Stimulated activated CD4-positive, alpha-beta T cell treated with anti-CD3 and anti-CD28 coated beads, Interleukin-2, amount 100 ng/mL, for 48 hours (primary cell): ENCODE measurements at regions not wholly inside any gene's neighbourhood (a gene's known extent, or its start where the extent isn't known, plus 50 kb on each side); places are given as distances from the start of the nearest gene placed in this dataset.

ENCODE experiments used
- DNase-seq, 2 donors: peaks; one replicate each; pipeline ENCODE4 v3.0.0-alpha.2; 2020

- no peak for DNase-seq
Measured at GRCh38 chr6:92216717-92217116, 1202.6 kb downstream of the EPHA7 start.

GRCh38 chr6:92201618-92202017 is 1217.7 kb downstream of the EPHA7 start:
- no peak for DNase-seq

- no peak for DNase-seq
Measured at GRCh38 chr6:92196325-92196724, 1223.0 kb downstream of the EPHA7 start.

GRCh38 chr6:92195796-92196195 is 1223.6 kb downstream of the EPHA7 start:
- no peak for DNase-seq

- DNase-seq = no peak
Measured at GRCh38 chr6:92188016-92188415, 1231.3 kb downstream of the EPHA7 start.

- DNase-seq = no peak
Measured at GRCh38 chr6:92184933-92185332, 1234.4 kb downstream of the EPHA7 start.

GRCh38 chr6:92181347-92181746 is 1238.0 kb downstream of the EPHA7 start:
- no peak for DNase-seq

GRCh38 chr6:92180090-92180489 is 1239.3 kb downstream of the EPHA7 start:
- no peak for DNase-seq

- DNase-seq = no peak
Measured at GRCh38 chr6:92176666-92177065, 1242.7 kb downstream of the EPHA7 start.

GRCh38 chr6:92174398-92175073 is 1244.8 kb downstream of the EPHA7 start:
- no peak for DNase-seq

GRCh38 chr6:92169506-92169905 is 1249.9 kb downstream of the EPHA7 start:
- no peak for DNase-seq

GRCh38 chr6:92166666-92167065 is 1252.7 kb downstream of the EPHA7 start:
- DNase-seq = no peak

- DNase-seq = no peak
Measured at GRCh38 chr6:92161953-92162352, 1257.4 kb downstream of the EPHA7 start.

- no peak for DNase-seq
Measured at GRCh38 chr6:92160226-92160625, 1259.1 kb downstream of the EPHA7 start.

- DNase-seq = no peak
Measured at GRCh38 chr6:92159046-92159445, 1260.3 kb downstream of the EPHA7 start.

GRCh38 chr6:92150553-92150952 is 1268.8 kb downstream of the EPHA7 start:
- DNase-seq = no peak

- no peak for DNase-seq
Measured at GRCh38 chr6:92147246-92147645, 1272.1 kb downstream of the EPHA7 start.

GRCh38 chr6:92139601-92140000 is 1279.8 kb downstream of the EPHA7 start:
- DNase-seq = no peak

- DNase-seq = no peak
Measured at GRCh38 chr6:92132957-92133356, 1286.4 kb downstream of the EPHA7 start.

GRCh38 chr6:92132457-92132856 is 1286.9 kb downstream of the EPHA7 start:
- DNase-seq = no peak

GRCh38 chr6:92130944-92131343 is 1288.4 kb downstream of the EPHA7 start:
- no peak for DNase-seq

GRCh38 chr6:92126983-92127382 is 1292.4 kb downstream of the EPHA7 start:
- DNase-seq = no peak

- DNase-seq = no peak
Measured at GRCh38 chr6:92126088-92126487, 1293.3 kb downstream of the EPHA7 start.

GRCh38 chr6:92125681-92126080 is 1293.7 kb downstream of the EPHA7 start:
- no peak for DNase-seq

GRCh38 chr6:92124200-92124651 is 1295.1 kb downstream of the EPHA7 start:
- no peak for DNase-seq
